H9 (cell line): ENCODE measurements at regions not wholly inside any gene's neighbourhood (a gene's known extent, or its start where the extent isn't known, plus 50 kb on each side); places are given as distances from the start of the nearest gene placed in this dataset.

Experiments used
- DNase-seq: peaks from one replicate; pipeline ENCODE4 v3.0.0-alpha.2; 2017
- H2AFZ ChIP-seq: one replicate; pipeline ENCODE4 v1.6.1; 2013; ENCODE audit warnings: mild to moderate bottlenecking, low read length, control low read depth, moderate library complexity
- H2AK5ac ChIP-seq: 2 replicates; pipeline ENCODE4 v1.6.1; 2013; ENCODE audit warnings: low read length, control low read depth, mixed read lengths; ENCODE audit not compliant: insufficient read length
- H2BK120ac ChIP-seq: one replicate; pipeline ENCODE4 v1.6.1; 2013; ENCODE audit warnings: low read depth, mild to moderate bottlenecking, low read length, control low read depth, inconsistent platforms; ENCODE audit not compliant: poor library complexity, severe bottlenecking
- H2BK12ac ChIP-seq: 2 replicates; pipeline ENCODE4 v1.6.1; 2013; ENCODE audit warnings: low read length, control low read depth, mixed read lengths, low read depth; ENCODE audit not compliant: insufficient read length
- H2BK15ac ChIP-seq: 2 replicates; pipeline ENCODE4 v1.6.1; 2013; ENCODE audit warnings: low read depth, low read length, control low read depth
- H2BK20ac ChIP-seq: one replicate; pipeline ENCODE4 v1.6.1; 2013; ENCODE audit warnings: low read depth, mild to moderate bottlenecking, low read length, control low read depth, inconsistent platforms; ENCODE audit not compliant: poor library complexity, severe bottlenecking
- H2BK5ac ChIP-seq: 2 replicates; pipeline ENCODE4 v1.6.1; 2013; ENCODE audit warnings: low read length, control low read depth, mixed read lengths; ENCODE audit not compliant: insufficient read length
- H3K14ac ChIP-seq: 2 replicates; pipeline ENCODE4 v1.6.1; 2013; ENCODE audit warnings: low read length, control low read depth; ENCODE audit not compliant: insufficient read depth
- H3K18ac ChIP-seq: 2 replicates; pipeline ENCODE4 v1.6.1; 2013; ENCODE audit warnings: low read depth, mild to moderate bottlenecking, mixed read lengths, low read length, control low read depth; ENCODE audit not compliant: insufficient read length
- H3K23ac ChIP-seq: 2 replicates; pipeline ENCODE4 v1.6.1; 2013; ENCODE audit warnings: low read length, control low read depth, mixed read lengths, low read depth; ENCODE audit not compliant: insufficient read length
- H3K23me2 ChIP-seq: 2 replicates; pipeline ENCODE4 v1.6.1; 2013; ENCODE audit warnings: low read depth, mild to moderate bottlenecking, mixed read lengths, low read length, control low read depth; ENCODE audit not compliant: insufficient read length, poor library complexity, severe bottlenecking
- H3K27ac ChIP-seq: 2 replicates; pipeline ENCODE4 v1.5.1; 2013; ENCODE audit warnings: low read length, control low read depth, mixed read lengths, low read depth; ENCODE audit not compliant: insufficient read length
- H3K27me3 ChIP-seq: 2 replicates; pipeline ENCODE4 v1.6.1; 2013; ENCODE audit warnings: low read length, control low read depth, inconsistent platforms; ENCODE audit not compliant: insufficient read depth
- H3K4ac ChIP-seq: 2 replicates; pipeline ENCODE4 v1.6.1; 2013; ENCODE audit warnings: low read depth, mild to moderate bottlenecking, control low read depth, inconsistent platforms, low read length, moderate library complexity
- H3K4me1 ChIP-seq: 2 replicates; pipeline ENCODE4 v1.6.1; 2013; ENCODE audit warnings: low read length, control low read depth, inconsistent platforms; ENCODE audit not compliant: insufficient read depth
- H3K4me2 ChIP-seq: 2 replicates; pipeline ENCODE4 v1.6.1; 2013; ENCODE audit warnings: low read length, control low read depth, mixed read lengths; ENCODE audit not compliant: insufficient read length, insufficient read depth
- H3K56ac ChIP-seq: 2 replicates; pipeline ENCODE4 v1.6.1; 2013; ENCODE audit warnings: low read depth, mild to moderate bottlenecking, mixed read lengths, low read length, control low read depth; ENCODE audit not compliant: insufficient read length
- H3K79me1 ChIP-seq: 2 replicates; pipeline ENCODE4 v1.6.1; 2013; ENCODE audit warnings: low read depth, mild to moderate bottlenecking, moderate library complexity, low read length, control low read depth, inconsistent platforms; ENCODE audit not compliant: insufficient read depth, poor library complexity, severe bottlenecking
- H3K79me2 ChIP-seq: 2 replicates; pipeline ENCODE4 v1.6.1; 2013; ENCODE audit warnings: low read length, control low read depth, inconsistent platforms; ENCODE audit not compliant: insufficient read depth
- H3K9ac ChIP-seq: 2 replicates; pipeline ENCODE4 v1.6.1; 2013; ENCODE audit warnings: low read length, control low read depth, mixed read lengths; ENCODE audit not compliant: insufficient read length; ENCODE audit errors: extremely low read depth
- H3K9me3 ChIP-seq: one replicate; pipeline ENCODE4 v1.6.1; 2013; ENCODE audit warnings: low read depth, low read length, inconsistent platforms; ENCODE audit not compliant: control insufficient read depth
- H3T11ph ChIP-seq: one replicate; pipeline ENCODE4 v1.6.1; 2013; ENCODE audit warnings: mild to moderate bottlenecking, low read length, control low read depth, inconsistent platforms
- H4K20me1 ChIP-seq: one replicate; pipeline ENCODE4 v1.6.1; 2013; ENCODE audit not compliant: control insufficient read depth, insufficient read length, insufficient read depth
- H4K5ac ChIP-seq: 2 replicates; pipeline ENCODE4 v1.6.1; 2013; ENCODE audit warnings: low read depth, mild to moderate bottlenecking, mixed read lengths, low read length, control low read depth; ENCODE audit not compliant: insufficient read length
- H4K8ac ChIP-seq: replicated peaks from 2 replicates; pipeline ENCODE4 v1.6.1; 2013; ENCODE audit warnings: low read length, control low read depth, mixed read lengths, low read depth; ENCODE audit not compliant: insufficient read length
- H4K91ac ChIP-seq: 2 replicates; pipeline ENCODE4 v1.6.1; 2013; ENCODE audit warnings: low read depth, mild to moderate bottlenecking, moderate library complexity, mixed read lengths, low read length, control low read depth; ENCODE audit not compliant: insufficient read length
- H3K27ac Mint-ChIP-seq, 3 experiments: 2 replicates in 2 of 3; 3 replicates in 1 of 3; pipeline ENCODE4 v1.8.0; 2020 to 2021; ENCODE audit warnings: mixed read lengths in 3 of 3, mild to moderate bottlenecking in 1 of 3, moderate library complexity in 1 of 3
- H3K27me3 Mint-ChIP-seq: 2 replicates; pipeline ENCODE4 v1.8.0; 2021; ENCODE audit warnings: low read depth, mild to moderate bottlenecking, moderate library complexity, mixed read lengths
- H3K36me3 Mint-ChIP-seq, 3 experiments: 2 replicates in 2 of 3; 3 replicates in 1 of 3; pipeline ENCODE4 v1.8.0; 2020 to 2021; ENCODE audit warnings: low read depth in 3 of 3, mixed read lengths in 3 of 3; ENCODE audit not compliant: insufficient read depth in 1 of 3
- H3K4me1 Mint-ChIP-seq, 2 experiments: 2 replicates each; pipeline ENCODE4 v1.8.0; 2020; ENCODE audit warnings: mixed read lengths in 2 of 2
- H3K4me3 Mint-ChIP-seq, 2 experiments: 2 replicates in 1 of 2; 3 replicates in 1 of 2; pipeline ENCODE4 v1.8.0; 2020 to 2021; ENCODE audit warnings: mild to moderate bottlenecking in 2 of 2, mixed read lengths in 2 of 2, moderate library complexity in 1 of 2
- H3K9me3 Mint-ChIP-seq, 2 experiments: 2 replicates in 1 of 2; 3 replicates in 1 of 2; pipeline ENCODE4 v1.8.0; 2020; ENCODE audit warnings: mild to moderate bottlenecking in 2 of 2, mixed read lengths in 2 of 2, moderate library complexity in 1 of 2
- WGBS: extraction: QIAGEN DNeasy Blood & Tissue Kit; methylation state at CpG from one replicate; pipeline ENCODE4 v1.1.7; 2013; ENCODE audit warnings: missing lambda C conversion rate, low lambda C conversion rate, mixed read lengths; ENCODE audit not compliant: insufficient read length; ENCODE audit errors: extremely low coverage; 5-methylcytosine and 5-hydroxymethylcytosine counted together
- TF ChIP-seq, protein P1 (sequence below): fragments of 200-600 bp; sonication (generic); conservative IDR thresholded peaks from 3 replicates; pipeline ENCODE4 v1.8.0; 2021; ENCODE audit warnings: antibody characterized with exemption, mild to moderate bottlenecking

DNA sequence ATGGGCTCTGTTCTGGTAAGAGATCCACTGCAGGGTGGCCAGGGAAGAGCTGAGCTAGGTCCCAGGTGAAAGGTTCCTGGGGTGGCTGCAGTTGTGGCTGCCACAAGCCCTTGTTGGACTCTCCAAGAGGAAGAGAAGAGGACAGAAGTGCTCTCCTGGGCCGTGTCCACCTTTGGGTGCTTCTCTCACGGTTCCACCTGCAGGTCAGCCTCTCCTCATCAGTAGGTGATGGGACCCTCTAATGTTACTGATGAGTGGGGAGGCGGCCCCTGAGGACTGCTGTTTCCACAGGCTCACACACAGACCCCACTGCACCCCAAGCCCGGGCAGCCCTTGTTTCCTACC lies 804.9 kb downstream of the BRD1 start:
- H3K23ac ChIP-seq = no peak overlapping the region
- no peak overlapping the region for H4K8ac ChIP-seq
- H3K14ac ChIP-seq = no peak overlapping the region; the same call in 1 of the 2 replicates
- no CpG with 5 or more reads among the region's 4 CpGs for WGBS
- no peak overlapping the region for H3K56ac ChIP-seq
- peaks cover 9% of the 10 kb centered on the region for H3K27me3 Mint-ChIP-seq
- no peak overlapping the region; a peak in 1 of 7 replicates for H3K27ac Mint-ChIP-seq
- H3T11ph ChIP-seq = no peak overlapping the region
- H3K18ac ChIP-seq = no peak overlapping the region
- H2BK5ac ChIP-seq = no peak overlapping the region
- H3K79me2 ChIP-seq = no peaks in the 10 kb centered on the region
- H3K27ac ChIP-seq = no peak overlapping the region
- H3K4me1 ChIP-seq = no peaks in the 10 kb centered on the region
- no peak overlapping the region for H3K9ac ChIP-seq
- TF ChIP-seq, protein P1, sequence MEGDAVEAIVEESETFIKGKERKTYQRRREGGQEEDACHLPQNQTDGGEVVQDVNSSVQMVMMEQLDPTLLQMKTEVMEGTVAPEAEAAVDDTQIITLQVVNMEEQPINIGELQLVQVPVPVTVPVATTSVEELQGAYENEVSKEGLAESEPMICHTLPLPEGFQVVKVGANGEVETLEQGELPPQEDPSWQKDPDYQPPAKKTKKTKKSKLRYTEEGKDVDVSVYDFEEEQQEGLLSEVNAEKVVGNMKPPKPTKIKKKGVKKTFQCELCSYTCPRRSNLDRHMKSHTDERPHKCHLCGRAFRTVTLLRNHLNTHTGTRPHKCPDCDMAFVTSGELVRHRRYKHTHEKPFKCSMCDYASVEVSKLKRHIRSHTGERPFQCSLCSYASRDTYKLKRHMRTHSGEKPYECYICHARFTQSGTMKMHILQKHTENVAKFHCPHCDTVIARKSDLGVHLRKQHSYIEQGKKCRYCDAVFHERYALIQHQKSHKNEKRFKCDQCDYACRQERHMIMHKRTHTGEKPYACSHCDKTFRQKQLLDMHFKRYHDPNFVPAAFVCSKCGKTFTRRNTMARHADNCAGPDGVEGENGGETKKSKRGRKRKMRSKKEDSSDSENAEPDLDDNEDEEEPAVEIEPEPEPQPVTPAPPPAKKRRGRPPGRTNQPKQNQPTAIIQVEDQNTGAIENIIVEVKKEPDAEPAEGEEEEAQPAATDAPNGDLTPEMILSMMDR = no peak
- no peaks in the 10 kb centered on the region for H3K23me2 ChIP-seq
- no peaks in the 10 kb centered on the region for H3K79me1 ChIP-seq
- H2BK20ac ChIP-seq = no peak overlapping the region
- H2BK120ac ChIP-seq = no peak overlapping the region
- H4K91ac ChIP-seq = no peak overlapping the region
- H3K27me3 ChIP-seq = no peaks in the 10 kb centered on the region
- H3K4me3 Mint-ChIP-seq = no peak overlapping the region
- no peaks in the 10 kb centered on the region for H4K20me1 ChIP-seq
- H3K4ac ChIP-seq = no peak overlapping the region
- H3K9me3 ChIP-seq = no peaks in the 10 kb centered on the region
- H3K4me1 Mint-ChIP-seq = no peaks in the 10 kb centered on the region
- H2BK12ac ChIP-seq = no peak overlapping the region
- no peak overlapping the region for H3K4me2 ChIP-seq
- no peaks in the 10 kb centered on the region; a peak in 1 of 5 replicates for H3K9me3 Mint-ChIP-seq
- no peak overlapping the region for H2BK15ac ChIP-seq
- H4K5ac ChIP-seq = no peak overlapping the region
- no peak for DNase-seq
- no peaks in the 10 kb centered on the region for H3K36me3 Mint-ChIP-seq
- H2AK5ac ChIP-seq = no peak overlapping the region
- no peak overlapping the region for H2AFZ ChIP-seq
